Dermis microvascular lymphatic vessel endothelial cell (primary cell): ENCODE measurements at regions not wholly inside any gene's neighbourhood (a gene's known extent, or its start where the extent isn't known, plus 50 kb on each side); places are given as distances from the start of the nearest gene placed in this dataset.
A peak's percentile ranks its signal among the peaks of the same experiment; 100 is the strongest.
"Not testable (repeated sequence)": the region's sequence is repeated elsewhere in the genome, so short reads cannot be mapped to it uniquely, and the experiment has no call there.

Source experiments
- DNase-seq, 2 donors: peaks; one replicate each; pipeline versions ENCODE4 v3.0.0 to v3.0.0-alpha.2; 2010; ENCODE audit warnings: low read depth in 2 of 2

GRCh38 chr4:111267786-111268185 lies 644.9 kb upstream of the PITX2 start:
- no peak for DNase-seq

- no peak for DNase-seq
These were observed 646.0 kb upstream of the PITX2 start for GRCh38 chr4:111268769-111269414.

GRCh38 chr4:111269439-111269838 lies 646.6 kb upstream of the PITX2 start:
- no peak for DNase-seq

- DNase-seq: no peak
These were observed 651.2 kb upstream of the PITX2 start for GRCh38 chr4:111274060-111274459.

GRCh38 chr4:111274486-111274885 lies 651.6 kb upstream of the PITX2 start:
- no peak for DNase-seq

GRCh38 chr4:111281219-111281618 lies 658.3 kb upstream of the PITX2 start:
- DNase-seq: no peak

- DNase-seq: no peak
These were observed 659.2 kb upstream of the PITX2 start for GRCh38 chr4:111282035-111282434.

- DNase-seq: peak; percentile 33 to 49
These were observed 660.3 kb upstream of the PITX2 start for GRCh38 chr4:111283066-111283677.

GRCh38 chr4:111296466-111296865 lies 673.6 kb upstream of the PITX2 start:
- DNase-seq: no peak

- no peak for DNase-seq
These were observed 680.9 kb upstream of the PITX2 start for GRCh38 chr4:111303806-111304205.

- DNase-seq: no peak
These were observed 700.6 kb upstream of the PITX2 start for GRCh38 chr4:111323496-111323895.

- no peak for DNase-seq
These were observed 701.0 kb upstream of the PITX2 start for GRCh38 chr4:111323916-111324315.

- DNase-seq: no peak
These were observed 703.6 kb upstream of the PITX2 start for GRCh38 chr4:111326450-111326849.

GRCh38 chr4:111330786-111331185 lies 707.9 kb upstream of the PITX2 start:
- DNase-seq: no peak

GRCh38 chr4:111334361-111334760 lies 711.5 kb upstream of the PITX2 start:
- DNase-seq: no peak

- DNase-seq: not testable (repeated sequence)
These were observed 714.5 kb upstream of the PITX2 start for GRCh38 chr4:111337186-111337876.

- DNase-seq: no peak
These were observed 736.7 kb upstream of the PITX2 start for GRCh38 chr4:111359602-111360001.

GRCh38 chr4:111360906-111361305 lies 738.0 kb upstream of the PITX2 start:
- no peak for DNase-seq

GRCh38 chr4:111362941-111363361 lies 740.1 kb upstream of the PITX2 start:
- DNase-seq: no peak

GRCh38 chr4:111377880-111378279 lies 755.0 kb upstream of the PITX2 start:
- DNase-seq: not testable (repeated sequence)

GRCh38 chr4:111388561-111388960 lies 756.7 kb upstream of the FAM241A start:
- DNase-seq: no peak

- no peak for DNase-seq
These were observed 753.4 kb upstream of the FAM241A start for GRCh38 chr4:111391829-111392228.

- DNase-seq: no peak
These were observed 751.5 kb upstream of the FAM241A start for GRCh38 chr4:111393781-111394180.
